Chondrocyte (in vitro differentiated cells): ENCODE measurements at regions not wholly inside any gene's neighbourhood (a gene's known extent, or its start where the extent isn't known, plus 50 kb on each side); places are given as distances from the start of the nearest gene placed in this dataset.

Source experiments
- DNase-seq: peaks from one replicate; pipeline ENCODE4 v3.0.0; 2021; ENCODE audit warnings: mixed read lengths, low spot score
- H3K27ac Mint-ChIP-seq: one replicate; pipeline ENCODE4 v1.8.0; 2021; ENCODE audit warnings: mild to moderate bottlenecking, moderate library complexity, mixed read lengths; ENCODE audit not compliant: unreplicated experiment
- H3K27me3 Mint-ChIP-seq: 2 replicates; pipeline ENCODE4 v1.8.0; 2021; ENCODE audit warnings: low read depth, mixed read lengths
- H3K36me3 Mint-ChIP-seq: 2 replicates; pipeline ENCODE4 v1.8.0; 2021; ENCODE audit warnings: low read depth, mixed read lengths
- H3K4me1 Mint-ChIP-seq: 2 replicates; pipeline ENCODE4 v1.8.0; 2021; ENCODE audit warnings: low read depth, mild to moderate bottlenecking, mixed read lengths
- H3K4me3 Mint-ChIP-seq: one replicate; pipeline ENCODE4 v1.8.0; 2021; ENCODE audit warnings: mild to moderate bottlenecking, moderate library complexity, mixed read lengths; ENCODE audit not compliant: unreplicated experiment
- H3K9me3 Mint-ChIP-seq: 2 replicates; pipeline ENCODE4 v1.8.0; 2021; ENCODE audit warnings: low read depth, mixed read lengths
- TF ChIP-seq, protein P1 (sequence below): fragments of 200-600 bp; sonication (generic); IDR thresholded peaks from 2 replicates; pipeline ENCODE4 v1.5.0; 2021; ENCODE audit warnings: antibody characterized with exemption, mild to moderate bottlenecking, moderate library complexity

DNA sequence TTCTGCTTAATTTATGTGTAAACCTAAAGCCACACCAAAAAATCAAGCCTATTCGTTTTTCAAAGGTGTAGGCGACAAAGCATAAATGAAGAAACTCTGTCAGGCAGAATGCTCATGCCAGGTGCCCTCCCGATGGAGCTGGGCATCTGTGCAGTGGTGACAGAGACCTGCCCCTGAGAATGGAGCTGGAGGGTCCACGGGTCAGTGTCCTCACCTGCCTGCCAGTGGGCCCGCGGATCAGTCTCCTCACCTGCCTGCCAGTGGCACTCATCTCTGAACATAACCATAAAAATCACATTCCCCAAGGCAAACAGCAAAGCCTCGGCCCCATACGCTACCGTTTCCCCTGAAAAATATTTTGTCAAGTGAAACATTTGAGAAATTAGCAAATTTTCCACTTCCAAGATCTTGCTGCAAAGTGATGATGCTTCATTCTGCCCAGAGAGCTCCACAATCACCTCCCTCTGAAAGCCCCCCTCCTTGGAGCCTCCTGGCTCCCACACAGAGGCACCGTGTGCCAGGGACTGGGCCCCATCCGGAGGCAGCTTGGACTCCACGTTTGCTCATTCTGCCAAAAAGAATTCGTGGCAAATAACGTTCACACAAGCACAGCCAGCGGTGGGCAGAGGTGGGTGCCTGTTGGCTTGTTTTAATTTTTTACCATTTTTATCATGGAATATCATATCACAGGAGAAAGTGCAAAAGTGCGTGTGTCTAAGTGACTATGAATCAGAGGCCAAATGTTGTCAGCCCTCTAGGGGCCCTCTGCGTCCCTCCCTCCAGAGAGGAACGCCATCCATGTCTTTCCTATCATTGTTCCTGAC, 88.8 kb downstream of the YTHDF1 start:
- peaks cover 12% of the 10 kb centered on the region for H3K27me3 Mint-ChIP-seq
- DNase-seq = peak; percentile 63
- TF ChIP-seq, protein P1, sequence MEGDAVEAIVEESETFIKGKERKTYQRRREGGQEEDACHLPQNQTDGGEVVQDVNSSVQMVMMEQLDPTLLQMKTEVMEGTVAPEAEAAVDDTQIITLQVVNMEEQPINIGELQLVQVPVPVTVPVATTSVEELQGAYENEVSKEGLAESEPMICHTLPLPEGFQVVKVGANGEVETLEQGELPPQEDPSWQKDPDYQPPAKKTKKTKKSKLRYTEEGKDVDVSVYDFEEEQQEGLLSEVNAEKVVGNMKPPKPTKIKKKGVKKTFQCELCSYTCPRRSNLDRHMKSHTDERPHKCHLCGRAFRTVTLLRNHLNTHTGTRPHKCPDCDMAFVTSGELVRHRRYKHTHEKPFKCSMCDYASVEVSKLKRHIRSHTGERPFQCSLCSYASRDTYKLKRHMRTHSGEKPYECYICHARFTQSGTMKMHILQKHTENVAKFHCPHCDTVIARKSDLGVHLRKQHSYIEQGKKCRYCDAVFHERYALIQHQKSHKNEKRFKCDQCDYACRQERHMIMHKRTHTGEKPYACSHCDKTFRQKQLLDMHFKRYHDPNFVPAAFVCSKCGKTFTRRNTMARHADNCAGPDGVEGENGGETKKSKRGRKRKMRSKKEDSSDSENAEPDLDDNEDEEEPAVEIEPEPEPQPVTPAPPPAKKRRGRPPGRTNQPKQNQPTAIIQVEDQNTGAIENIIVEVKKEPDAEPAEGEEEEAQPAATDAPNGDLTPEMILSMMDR = no peak
- H3K36me3 Mint-ChIP-seq = no peaks in the 10 kb centered on the region
- no peak overlapping the region for H3K4me3 Mint-ChIP-seq
- peaks cover 6% of the 10 kb centered on the region for H3K9me3 Mint-ChIP-seq
- H3K4me1 Mint-ChIP-seq = no peaks in the 10 kb centered on the region
- H3K27ac Mint-ChIP-seq = no peak overlapping the region

DNA sequence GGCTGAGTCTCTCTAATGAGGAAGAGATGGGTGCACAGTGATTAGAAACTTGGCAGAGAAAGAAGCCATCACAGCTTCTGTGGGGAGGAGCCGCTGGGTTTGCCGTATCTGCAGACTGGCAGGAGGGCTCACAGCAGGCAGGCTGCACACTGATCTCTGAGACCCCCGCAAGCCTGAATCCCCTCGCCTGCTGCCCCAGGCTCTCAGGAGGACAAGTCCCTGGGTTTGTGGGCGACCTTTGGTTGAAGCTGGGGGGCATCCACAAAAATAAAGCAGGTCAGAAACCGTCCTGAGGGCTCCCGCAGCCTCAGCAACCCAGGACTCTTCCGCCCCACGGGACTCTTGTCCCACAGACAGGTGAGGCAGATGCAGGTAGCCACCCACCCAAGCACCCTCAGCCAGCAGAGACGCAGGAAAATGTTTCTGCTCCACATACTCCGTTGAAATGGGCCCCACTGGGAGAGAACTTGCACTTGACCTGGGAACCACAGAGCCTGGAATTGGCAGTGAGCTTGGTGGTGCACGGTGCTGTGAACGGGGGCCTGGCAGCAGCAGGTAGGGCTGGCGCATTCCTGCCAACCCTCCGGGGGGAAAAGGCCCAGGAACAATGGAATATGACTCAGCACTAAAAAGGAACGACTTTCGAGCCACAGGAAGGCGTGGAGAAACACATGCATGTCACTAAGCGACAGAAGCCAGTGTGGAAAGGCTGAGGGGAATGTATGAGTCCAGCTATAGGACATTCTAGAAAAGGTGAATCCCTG, 89.9 kb downstream of the YTHDF1 start:
- H3K27ac Mint-ChIP-seq = no peak overlapping the region
- TF ChIP-seq, protein P1 = no peak
- DNase-seq = peak; percentile 60
- H3K4me3 Mint-ChIP-seq = no peak overlapping the region
- peaks cover 17% of the 10 kb centered on the region for H3K27me3 Mint-ChIP-seq
- no peaks in the 10 kb centered on the region for H3K36me3 Mint-ChIP-seq
- H3K4me1 Mint-ChIP-seq = no peaks in the 10 kb centered on the region
- peaks cover 6% of the 10 kb centered on the region for H3K9me3 Mint-ChIP-seq

DNA sequence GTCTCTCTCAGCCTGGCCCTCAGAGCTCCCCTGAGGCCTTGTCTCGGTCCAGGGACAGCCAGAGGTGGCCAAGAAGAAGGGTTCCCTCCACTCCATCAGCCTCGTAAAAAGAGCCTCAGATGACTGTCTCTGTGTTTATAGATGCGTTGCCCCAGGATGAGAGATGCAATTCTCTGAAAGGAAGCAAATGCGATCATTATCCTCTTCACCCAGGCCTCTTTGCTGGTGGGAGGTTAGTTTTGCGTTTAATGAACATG, 90.4 kb downstream of the YTHDF1 start:
- TF ChIP-seq, protein P1 = no peak
- Mint-ChIP-seq H3K27me3 (peaks cover 16% of the 10 kb centered on the region), H3K4me3 (no peak overlapping the region), H3K9me3 (peaks cover 6% of the 10 kb centered on the region), H3K4me1 (no peaks in the 10 kb centered on the region), H3K27ac (no peak overlapping the region), H3K36me3 (no peaks in the 10 kb centered on the region)
- DNase-seq = no peak

DNA sequence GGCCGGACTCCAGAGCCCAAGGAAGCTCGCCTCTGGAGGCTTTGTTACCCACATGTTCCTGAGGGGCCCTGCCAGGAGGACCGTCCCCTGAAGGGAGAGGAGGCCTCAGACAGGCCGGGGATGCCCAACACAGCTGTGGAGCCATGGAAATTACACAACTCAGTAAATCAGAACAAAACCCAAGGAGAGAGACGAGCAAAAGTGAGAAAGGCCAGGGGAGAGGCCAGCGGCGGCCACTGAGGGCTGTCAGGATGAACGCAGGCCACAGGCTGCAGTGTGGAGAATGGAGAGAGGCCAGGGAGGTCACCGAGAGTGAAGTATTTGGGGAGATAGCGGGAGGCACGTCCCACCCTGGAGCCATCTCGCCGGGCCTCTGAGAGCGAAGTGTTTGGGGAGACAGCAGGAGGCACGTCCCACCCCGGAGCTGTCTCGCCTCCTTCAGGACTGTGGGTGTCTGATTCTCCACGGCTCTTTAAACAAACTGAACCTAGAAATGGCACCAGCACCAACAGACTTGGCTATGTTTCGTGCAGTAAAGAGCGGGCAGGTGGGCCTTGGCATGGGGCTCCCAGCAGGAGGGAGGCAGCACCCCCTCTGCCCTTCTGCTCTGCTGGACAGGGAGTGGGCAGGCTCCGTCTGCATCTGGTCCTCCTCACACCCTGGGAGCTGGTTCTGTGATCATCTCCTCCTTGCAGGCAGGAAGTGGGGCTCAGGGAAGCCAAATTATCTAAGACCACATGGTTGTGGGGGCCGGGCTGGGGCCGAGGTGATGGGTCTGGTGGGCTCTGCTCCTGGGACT, 91.0 kb downstream of the YTHDF1 start:
- Mint-ChIP-seq H3K9me3 (peaks cover 6% of the 10 kb centered on the region), H3K27me3 (peaks cover 13% of the 10 kb centered on the region), H3K36me3 (no peaks in the 10 kb centered on the region), H3K27ac (no peak overlapping the region), H3K4me3 (no peak overlapping the region), H3K4me1 (no peaks in the 10 kb centered on the region)
- TF ChIP-seq, protein P1 = no peak
- DNase-seq = peak; percentile 69
